ENCODE measurements at regions not wholly inside any gene's neighbourhood (a gene's known extent, or its start where the extent isn't known, plus 50 kb on each side); places are given as distances from the start of the nearest gene placed in this dataset.

DNA sequence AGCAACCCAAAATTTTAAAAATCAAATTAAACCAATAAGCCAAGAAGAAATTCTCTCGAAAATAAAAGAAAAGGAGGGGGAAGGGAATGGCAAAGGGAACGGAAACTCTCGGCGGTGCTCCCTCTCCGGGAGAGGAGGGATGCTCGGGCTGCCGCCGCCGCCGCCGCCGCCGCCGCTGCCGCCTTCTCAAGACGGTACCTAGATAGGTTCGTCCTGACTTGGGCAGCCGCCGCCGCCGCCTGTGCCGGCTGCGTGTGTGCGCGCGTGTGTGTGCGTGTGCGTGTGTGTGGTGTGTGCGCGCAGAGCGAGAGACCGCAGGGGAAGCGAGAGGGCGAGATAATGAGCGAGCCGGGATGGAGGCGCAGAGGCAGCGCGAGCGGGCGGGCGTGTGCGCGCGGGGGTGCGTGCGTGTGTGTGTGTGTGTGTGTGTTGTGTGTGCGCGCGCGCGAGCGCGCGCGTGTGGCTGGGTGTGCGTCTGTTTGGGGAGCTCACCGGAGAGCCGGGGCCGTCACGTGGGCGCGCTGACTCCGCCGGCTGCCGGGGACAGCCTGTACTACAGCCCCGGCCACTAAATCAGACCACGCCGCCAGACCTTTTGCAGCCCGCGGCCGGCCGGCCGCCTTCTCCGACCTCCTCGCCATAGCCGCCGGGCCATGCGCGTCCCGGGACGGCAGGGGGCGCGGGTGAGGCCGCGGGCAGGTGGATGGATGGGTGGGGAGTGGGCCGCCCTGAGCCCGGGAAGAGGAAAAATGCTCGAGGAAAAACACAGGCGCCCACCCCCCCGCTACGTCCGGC lies 111.6 kb downstream of the DHX15 start (continued):
- TF ChIP-seq, protein P1, sequence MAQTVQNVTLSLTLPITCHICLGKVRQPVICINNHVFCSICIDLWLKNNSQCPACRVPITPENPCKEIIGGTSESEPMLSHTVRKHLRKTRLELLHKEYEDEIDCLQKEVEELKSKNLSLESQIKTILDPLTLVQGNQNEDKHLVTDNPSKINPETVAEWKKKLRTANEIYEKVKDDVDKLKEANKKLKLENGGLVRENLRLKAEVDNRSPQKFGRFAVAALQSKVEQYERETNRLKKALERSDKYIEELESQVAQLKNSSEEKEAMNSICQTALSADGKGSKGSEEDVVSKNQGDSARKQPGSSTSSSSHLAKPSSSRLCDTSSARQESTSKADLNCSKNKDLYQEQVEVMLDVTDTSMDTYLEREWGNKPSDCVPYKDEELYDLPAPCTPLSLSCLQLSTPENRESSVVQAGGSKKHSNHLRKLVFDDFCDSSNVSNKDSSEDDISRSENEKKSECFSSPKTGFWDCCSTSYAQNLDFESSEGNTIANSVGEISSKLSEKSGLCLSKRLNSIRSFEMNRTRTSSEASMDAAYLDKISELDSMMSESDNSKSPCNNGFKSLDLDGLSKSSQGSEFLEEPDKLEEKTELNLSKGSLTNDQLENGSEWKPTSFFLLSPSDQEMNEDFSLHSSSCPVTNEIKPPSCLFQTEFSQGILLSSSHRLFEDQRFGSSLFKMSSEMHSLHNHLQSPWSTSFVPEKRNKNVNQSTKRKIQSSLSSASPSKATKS (CRISPR knock-in tag; IDR thresholded peaks at IDR 0.05): no peak
- no peak; the same call in 1 of the 2 replicates for TF ChIP-seq EGR1 (conservative IDR thresholded peaks at IDR 0.05)
- TF ChIP-seq TRIM25 (IDR thresholded peaks at IDR 0.05; ENCODE audit: borderline replicate concordance): no peak
- 0 out of 2 replicates have a peak, but pooled peaks have one; percentile 57 for TF ChIP-seq ZNF766 (CRISPR knock-in tag; conservative IDR thresholded peaks at IDR 0.05)
- TF ChIP-seq CREB5 (CRISPR knock-in tag; IDR thresholded peaks at IDR 0.05): no peak
- TF ChIP-seq MAZ (CRISPR knock-in tag; conservative IDR thresholded peaks at IDR 0.05 in 1 of 2, IDR thresholded peaks at IDR 0.05 in 1 of 2): peak in 1 of 2 experiments; percentile 28; a peak in 1 of 4 replicates
- no peak for TF ChIP-seq SMAD2 (IDR thresholded peaks at IDR 0.05; ENCODE audit: low read depth, low read length)
- no peak for TF ChIP-seq RFX1 (IDR thresholded peaks at IDR 0.05)
- TF ChIP-seq L3MBTL2 (IDR thresholded peaks at IDR 0.05): 0 out of 2 replicates have a peak, but pooled peaks have one; percentile 24
- no peak for TF ChIP-seq EHMT2 (IDR thresholded peaks at IDR 0.05)
- TF ChIP-seq ILF3 (IDR thresholded peaks at IDR 0.05; ENCODE audit: borderline replicate concordance): no peak
- no peak for TF ChIP-seq BRD9 (IDR thresholded peaks at IDR 0.05; ENCODE audit: low read depth, partially characterized antibody)
- TF ChIP-seq DPF2 (IDR thresholded peaks at IDR 0.05): no peak
- no peak for TF ChIP-seq BRF1 (IDR thresholded peaks at IDR 0.05; ENCODE audit: borderline replicate concordance, extremely low read depth, insufficient read length)
- no peak for TF ChIP-seq ZNF347 (CRISPR knock-in tag; IDR thresholded peaks at IDR 0.05; ENCODE audit: low read depth)
- no peak for TF ChIP-seq RBM34 (IDR thresholded peaks at IDR 0.05; ENCODE audit: borderline replicate concordance, insufficient read depth, low read length)
- TF ChIP-seq, protein P2, sequence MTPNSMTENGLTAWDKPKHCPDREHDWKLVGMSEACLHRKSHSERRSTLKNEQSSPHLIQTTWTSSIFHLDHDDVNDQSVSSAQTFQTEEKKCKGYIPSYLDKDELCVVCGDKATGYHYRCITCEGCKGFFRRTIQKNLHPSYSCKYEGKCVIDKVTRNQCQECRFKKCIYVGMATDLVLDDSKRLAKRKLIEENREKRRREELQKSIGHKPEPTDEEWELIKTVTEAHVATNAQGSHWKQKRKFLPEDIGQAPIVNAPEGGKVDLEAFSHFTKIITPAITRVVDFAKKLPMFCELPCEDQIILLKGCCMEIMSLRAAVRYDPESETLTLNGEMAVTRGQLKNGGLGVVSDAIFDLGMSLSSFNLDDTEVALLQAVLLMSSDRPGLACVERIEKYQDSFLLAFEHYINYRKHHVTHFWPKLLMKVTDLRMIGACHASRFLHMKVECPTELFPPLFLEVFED (CRISPR knock-in tag; conservative IDR thresholded peaks at IDR 0.05): 0 out of 2 replicates have a peak, but pooled peaks have one; percentile 40
- TF ChIP-seq KHSRP (IDR thresholded peaks at IDR 0.05): no peak
- no peak for TF ChIP-seq HNRNPK (IDR thresholded peaks at IDR 0.05; ENCODE audit: low read depth, low read length, poor library complexity, severe bottlenecking)
